Activated CD4-positive, alpha-beta T cell treated with anti-CD3 and anti-CD28 coated beads, Interleukin-2, amount 10 ng/mL, durations not matched to agents 7 days and 5 days (primary cell): ENCODE measurements at regions not wholly inside any gene's neighbourhood (a gene's known extent, or its start where the extent isn't known, plus 50 kb on each side); places are given as distances from the start of the nearest gene placed in this dataset.
A peak's percentile ranks its signal among the peaks of the same experiment; 100 is the strongest.

Source experiments
- CTCF ChIA-PET: fragments of 350-600 bp; sonication (Branson Sonifier 250); formaldehyde crosslinking; loops from one replicate; lab custom pipeline; 2021; ENCODE audit warnings: antibody characterized with exemption; lab: Charles Lee
- POLR2A ChIA-PET: fragments of 350-600 bp; sonication (Branson Sonifier 250); formaldehyde crosslinking; loops from one replicate; lab custom pipeline; 2021; ENCODE audit warnings: antibody characterized with exemption; lab: Charles Lee
- DNase-seq: peaks from one replicate; pipeline ENCODE4 v3.0.0-alpha.2; 2020
- H3K27ac Mint-ChIP-seq: one replicate; pipeline ENCODE4 v1.8.0; 2021; ENCODE audit warnings: mild to moderate bottlenecking, moderate library complexity, mixed read lengths
- H3K27me3 Mint-ChIP-seq: one replicate; pipeline ENCODE4 v1.8.0; 2021; ENCODE audit warnings: mixed read lengths
- H3K36me3 Mint-ChIP-seq: one replicate; pipeline ENCODE4 v1.8.0; 2021; ENCODE audit warnings: low read depth, mixed read lengths
- H3K4me1 Mint-ChIP-seq: one replicate; pipeline ENCODE4 v1.8.0; 2021; ENCODE audit warnings: mixed read lengths
- H3K4me3 Mint-ChIP-seq: one replicate; pipeline ENCODE4 v1.8.0; 2021; ENCODE audit warnings: mild to moderate bottlenecking, moderate library complexity, mixed read lengths
- H3K9me3 Mint-ChIP-seq: one replicate; pipeline ENCODE4 v1.8.0; 2021; ENCODE audit warnings: mixed read lengths

GRCh38 chr1:42017259-42017658, 98.5 kb upstream of the HIVEP3 start:
- H3K9me3 Mint-ChIP-seq: peaks cover 10% of the 10 kb centered on the region
- DNase-seq: no peak
- CTCF ChIA-PET: interaction anchor here (1.5 kb wide), 1 partner anchor 10 kb away, joined by 4 read pairs; no protein-coding TSS in a partner anchor
- H3K4me3 Mint-ChIP-seq: no peak overlapping the region
- no peak overlapping the region for H3K27ac Mint-ChIP-seq
- H3K36me3 Mint-ChIP-seq: peaks cover 17% of the 10 kb centered on the region
- H3K27me3 Mint-ChIP-seq: no peaks in the 10 kb centered on the region
- peaks cover 25% of the 10 kb centered on the region for H3K4me1 Mint-ChIP-seq
- POLR2A ChIA-PET: no interaction called here

- peaks cover 30% of the 10 kb centered on the region for H3K4me1 Mint-ChIP-seq
- H3K4me3 Mint-ChIP-seq: no peak overlapping the region
- no peak for DNase-seq
- H3K36me3 Mint-ChIP-seq: peaks cover 15% of the 10 kb centered on the region
- H3K27ac Mint-ChIP-seq: no peak overlapping the region
- ChIA-PET CTCF (interaction anchor here (0.6 to 1.7 kb wide), 3 partner anchors 15 to 714 kb away, joined by 3 read pairs; no protein-coding TSS in a partner anchor), POLR2A (no interaction called here)
- no peaks in the 10 kb centered on the region for H3K27me3 Mint-ChIP-seq
- H3K9me3 Mint-ChIP-seq: peaks cover 6% of the 10 kb centered on the region
Measured at GRCh38 chr1:42014823-42015222, 96.1 kb upstream of the HIVEP3 start.

- CTCF ChIA-PET: interaction anchor here (0.6 to 1.7 kb wide), 3 partner anchors 16 to 713 kb away, joined by 3 read pairs; no protein-coding TSS in a partner anchor
- no peaks in the 10 kb centered on the region for H3K27me3 Mint-ChIP-seq
- peaks cover 15% of the 10 kb centered on the region for H3K36me3 Mint-ChIP-seq
- DNase-seq: no peak
- peaks cover 6% of the 10 kb centered on the region for H3K9me3 Mint-ChIP-seq
- POLR2A ChIA-PET: no interaction called here
- peak overlapping the region; percentile 18 for H3K4me3 Mint-ChIP-seq
- peak overlapping the region; percentile 76 for H3K27ac Mint-ChIP-seq
- peaks cover 37% of the 10 kb centered on the region for H3K4me1 Mint-ChIP-seq
Measured at GRCh38 chr1:42013881-42014470, 95.3 kb upstream of the HIVEP3 start.

- ChIA-PET POLR2A (no interaction called here), CTCF (no interaction called here)
- Mint-ChIP-seq H3K36me3 (peaks cover 10% of the 10 kb centered on the region), H3K9me3 (no peaks in the 10 kb centered on the region), H3K27me3 (no peaks in the 10 kb centered on the region), H3K27ac (no peak overlapping the region), H3K4me3 (no peak overlapping the region), H3K4me1 (peaks cover 40% of the 10 kb centered on the region)
- DNase-seq: no peak
Measured at GRCh38 chr1:42012852-42013251, 94.1 kb upstream of the HIVEP3 start.

GRCh38 chr1:42010381-42010780, 91.7 kb upstream of the HIVEP3 start:
- no peak overlapping the region for H3K4me3 Mint-ChIP-seq
- H3K27ac Mint-ChIP-seq: no peak overlapping the region
- H3K4me1 Mint-ChIP-seq: peaks cover 37% of the 10 kb centered on the region
- H3K9me3 Mint-ChIP-seq: no peaks in the 10 kb centered on the region
- no peak for DNase-seq
- ChIA-PET CTCF (no interaction called here), POLR2A (no interaction called here)
- H3K36me3 Mint-ChIP-seq: peaks cover 8% of the 10 kb centered on the region
- H3K27me3 Mint-ChIP-seq: no peaks in the 10 kb centered on the region

GRCh38 chr1:42008264-42008663, 89.5 kb upstream of the HIVEP3 start:
- DNase-seq: no peak
- Mint-ChIP-seq H3K4me1 (peaks cover 17% of the 10 kb centered on the region), H3K27me3 (no peaks in the 10 kb centered on the region), H3K9me3 (no peaks in the 10 kb centered on the region), H3K27ac (no peak overlapping the region), H3K4me3 (no peak overlapping the region), H3K36me3 (peaks cover 2% of the 10 kb centered on the region)
- CTCF ChIA-PET: no interaction called here
- POLR2A ChIA-PET: no interaction called here

- DNase-seq: no peak
Measured at GRCh38 chr1:42006836-42007235, 88.1 kb upstream of the HIVEP3 start.

GRCh38 chr1:42006093-42006492, 87.4 kb upstream of the HIVEP3 start:
- H3K4me1 Mint-ChIP-seq: peaks cover 15% of the 10 kb centered on the region

More at GRCh38 chr1:42006836-42007235, 88.1 kb upstream of the HIVEP3 start:
- H3K27me3 Mint-ChIP-seq: no peaks in the 10 kb centered on the region
- H3K9me3 Mint-ChIP-seq: no peaks in the 10 kb centered on the region
- H3K36me3 Mint-ChIP-seq: peaks cover 2% of the 10 kb centered on the region
- H3K27ac Mint-ChIP-seq: no peak overlapping the region
- peaks cover 15% of the 10 kb centered on the region for H3K4me1 Mint-ChIP-seq
- ChIA-PET CTCF (interaction anchor here (1.0 kb wide), 1 partner anchor 11 kb away, joined by 4 read pairs; no protein-coding TSS in a partner anchor), POLR2A (no interaction called here)
- H3K4me3 Mint-ChIP-seq: no peak overlapping the region

GRCh38 chr1:42005530-42005929, 86.8 kb upstream of the HIVEP3 start:
- no peaks in the 10 kb centered on the region for H3K9me3 Mint-ChIP-seq
- CTCF ChIA-PET: no interaction called here
- H3K4me1 Mint-ChIP-seq: peaks cover 14% of the 10 kb centered on the region
- no peak for DNase-seq
- H3K27me3 Mint-ChIP-seq: no peaks in the 10 kb centered on the region
- POLR2A ChIA-PET: no interaction called here
- no peak overlapping the region for H3K27ac Mint-ChIP-seq
- no peak overlapping the region for H3K4me3 Mint-ChIP-seq
- H3K36me3 Mint-ChIP-seq: peaks cover 2% of the 10 kb centered on the region

More at GRCh38 chr1:42006093-42006492, 87.4 kb upstream of the HIVEP3 start:
- peaks cover 2% of the 10 kb centered on the region for H3K36me3 Mint-ChIP-seq
- CTCF ChIA-PET: no interaction called here
- DNase-seq: no peak
- no peak overlapping the region for H3K27ac Mint-ChIP-seq
- POLR2A ChIA-PET: no interaction called here
- no peaks in the 10 kb centered on the region for H3K9me3 Mint-ChIP-seq
- H3K27me3 Mint-ChIP-seq: no peaks in the 10 kb centered on the region
- H3K4me3 Mint-ChIP-seq: no peak overlapping the region

GRCh38 chr1:42004860-42005259, 86.1 kb upstream of the HIVEP3 start:
- Mint-ChIP-seq H3K4me1 (peaks cover 11% of the 10 kb centered on the region), H3K4me3 (no peak overlapping the region), H3K27me3 (no peaks in the 10 kb centered on the region), H3K36me3 (no peaks in the 10 kb centered on the region), H3K9me3 (no peaks in the 10 kb centered on the region), H3K27ac (no peak overlapping the region)
- DNase-seq: no peak
- ChIA-PET POLR2A (no interaction called here), CTCF (interaction anchor here (0.6 kb wide), 1 partner anchor 660 kb away, joined by 4 read pairs; no protein-coding TSS in a partner anchor)

GRCh38 chr1:42004322-42004721, 85.6 kb upstream of the HIVEP3 start:
- Mint-ChIP-seq H3K27ac (no peak overlapping the region), H3K27me3 (no peaks in the 10 kb centered on the region), H3K9me3 (no peaks in the 10 kb centered on the region), H3K4me3 (no peak overlapping the region), H3K4me1 (peaks cover 6% of the 10 kb centered on the region), H3K36me3 (no peaks in the 10 kb centered on the region)
- ChIA-PET CTCF (interaction anchor here (0.6 kb wide), 1 partner anchor 660 kb away, joined by 4 read pairs; no protein-coding TSS in a partner anchor), POLR2A (no interaction called here)
- no peak for DNase-seq

- DNase-seq: no peak
- CTCF ChIA-PET: no interaction called here
- peaks cover 1% of the 10 kb centered on the region for H3K4me1 Mint-ChIP-seq
- no peaks in the 10 kb centered on the region for H3K9me3 Mint-ChIP-seq
- H3K27ac Mint-ChIP-seq: no peak overlapping the region
- H3K27me3 Mint-ChIP-seq: no peaks in the 10 kb centered on the region
- H3K4me3 Mint-ChIP-seq: no peak overlapping the region
- no peaks in the 10 kb centered on the region for H3K36me3 Mint-ChIP-seq
- POLR2A ChIA-PET: no interaction called here
Measured at GRCh38 chr1:42003433-42003832, 84.7 kb upstream of the HIVEP3 start.

- CTCF ChIA-PET: no interaction called here
Measured at GRCh38 chr1:42002220-42002619, 83.5 kb upstream of the HIVEP3 start.

GRCh38 chr1:42000766-42001165, 82.0 kb upstream of the HIVEP3 start:
- Mint-ChIP-seq H3K4me3 (no peak overlapping the region), H3K9me3 (no peaks in the 10 kb centered on the region), H3K4me1 (peaks cover 6% of the 10 kb centered on the region)

More at GRCh38 chr1:42002220-42002619, 83.5 kb upstream of the HIVEP3 start:
- POLR2A ChIA-PET: no interaction called here
- peaks cover under 1% of the 10 kb centered on the region for H3K4me1 Mint-ChIP-seq
- no peaks in the 10 kb centered on the region for H3K36me3 Mint-ChIP-seq
- no peak for DNase-seq
- no peak overlapping the region for H3K4me3 Mint-ChIP-seq
- H3K27ac Mint-ChIP-seq: no peak overlapping the region
- no peaks in the 10 kb centered on the region for H3K27me3 Mint-ChIP-seq
- no peaks in the 10 kb centered on the region for H3K9me3 Mint-ChIP-seq

More at GRCh38 chr1:42000766-42001165, 82.0 kb upstream of the HIVEP3 start:
- ChIA-PET POLR2A (no interaction called here), CTCF (no interaction called here)
- H3K27ac Mint-ChIP-seq: no peak overlapping the region
- no peaks in the 10 kb centered on the region for H3K36me3 Mint-ChIP-seq
- DNase-seq: no peak
- no peaks in the 10 kb centered on the region for H3K27me3 Mint-ChIP-seq
